ENCODE measurements at regions not wholly inside any gene's neighbourhood (a gene's known extent, or its start where the extent isn't known, plus 50 kb on each side); places are given as distances from the start of the nearest gene placed in this dataset.

DNA sequence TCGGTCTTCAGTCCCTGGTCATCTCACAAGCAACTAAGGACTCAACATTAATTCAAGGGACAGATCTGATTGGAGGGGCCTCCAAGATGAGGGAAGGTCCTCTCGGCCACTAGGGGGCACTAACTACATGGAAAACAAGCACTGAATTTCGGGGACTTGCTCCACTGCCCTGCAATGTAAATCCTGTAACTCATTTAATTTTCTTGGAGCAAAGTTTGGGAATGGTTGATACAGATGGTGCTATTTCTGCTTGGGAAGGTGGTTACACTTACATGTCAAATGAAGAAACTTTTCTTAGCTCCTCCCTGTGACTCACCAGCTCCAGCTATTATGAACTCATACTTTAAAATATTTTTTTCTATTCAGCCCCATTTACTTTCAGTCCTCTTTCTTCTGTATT, 97.4 kb upstream of the KCNJ15 start:
- H3K4me1 ChIP-seq = no peaks in the 10 kb centered on the region
- no peak overlapping the region for H3K27ac ChIP-seq
- 3 to 17% (median 12%) methylated on average over 3 of the region's 3 CpGs for WGBS, 5 donors
- TF ChIP-seq POLR2AphosphoS5 (IDR thresholded peaks at IDR 0.05) (no peak), POLR2A (IDR thresholded peaks at IDR 0.05) (no peak), EP300 (IDR thresholded peaks at IDR 0.05) (no peak)
- TF ChIP-seq, protein P1, sequence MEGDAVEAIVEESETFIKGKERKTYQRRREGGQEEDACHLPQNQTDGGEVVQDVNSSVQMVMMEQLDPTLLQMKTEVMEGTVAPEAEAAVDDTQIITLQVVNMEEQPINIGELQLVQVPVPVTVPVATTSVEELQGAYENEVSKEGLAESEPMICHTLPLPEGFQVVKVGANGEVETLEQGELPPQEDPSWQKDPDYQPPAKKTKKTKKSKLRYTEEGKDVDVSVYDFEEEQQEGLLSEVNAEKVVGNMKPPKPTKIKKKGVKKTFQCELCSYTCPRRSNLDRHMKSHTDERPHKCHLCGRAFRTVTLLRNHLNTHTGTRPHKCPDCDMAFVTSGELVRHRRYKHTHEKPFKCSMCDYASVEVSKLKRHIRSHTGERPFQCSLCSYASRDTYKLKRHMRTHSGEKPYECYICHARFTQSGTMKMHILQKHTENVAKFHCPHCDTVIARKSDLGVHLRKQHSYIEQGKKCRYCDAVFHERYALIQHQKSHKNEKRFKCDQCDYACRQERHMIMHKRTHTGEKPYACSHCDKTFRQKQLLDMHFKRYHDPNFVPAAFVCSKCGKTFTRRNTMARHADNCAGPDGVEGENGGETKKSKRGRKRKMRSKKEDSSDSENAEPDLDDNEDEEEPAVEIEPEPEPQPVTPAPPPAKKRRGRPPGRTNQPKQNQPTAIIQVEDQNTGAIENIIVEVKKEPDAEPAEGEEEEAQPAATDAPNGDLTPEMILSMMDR (IDR thresholded peaks at IDR 0.05) = peak in 5 of 7 experiments; percentile 55 to 86 (median 68)
- no peaks in the 10 kb centered on the region for H3K36me3 ChIP-seq
- H3K4me3 ChIP-seq = no peak overlapping the region
- peak; percentile 70 to 86 for DNase-seq
- no peaks in the 10 kb centered on the region for H3K9me3 ChIP-seq
- intact Hi-C loops (cut with DNase I; ENCODE audit: low total_unique reads) = no loop called here
- H3K27me3 ChIP-seq = no peaks in the 10 kb centered on the region

DNA sequence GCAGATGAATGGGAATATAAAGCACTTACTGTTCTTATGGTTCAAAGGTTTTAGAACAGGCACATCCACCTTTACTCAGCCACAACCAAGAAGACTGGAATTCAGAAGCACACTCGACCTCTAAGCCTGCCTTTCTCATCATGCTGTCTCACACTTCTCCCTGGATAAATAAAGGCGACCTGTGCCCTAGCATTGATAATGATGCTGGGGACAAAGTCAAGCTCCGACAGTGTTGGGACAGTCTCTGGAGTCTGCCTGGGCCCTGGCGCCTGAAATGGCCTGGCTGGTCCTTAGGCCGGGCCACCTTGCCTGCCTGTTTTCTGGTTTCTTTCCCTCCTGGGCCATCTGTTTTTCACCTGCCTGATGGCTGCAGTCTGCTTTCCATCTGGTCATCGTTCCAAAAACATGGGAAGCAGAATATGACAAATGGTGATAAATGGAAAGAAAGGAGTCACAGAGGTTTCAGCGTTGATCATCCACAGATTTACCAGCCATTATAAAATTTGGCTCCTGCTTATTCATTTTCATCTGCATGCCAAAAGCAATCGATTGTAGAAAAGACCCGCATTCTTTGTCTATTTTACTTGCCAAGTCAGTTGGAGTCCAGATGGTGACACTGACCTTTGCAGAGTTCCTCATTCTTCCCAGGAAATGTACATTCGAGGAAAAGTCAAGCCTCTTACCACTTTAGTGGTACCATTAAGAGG, 91.2 kb upstream of the KCNJ15 start:
- TF ChIP-seq POLR2AphosphoS5 (IDR thresholded peaks at IDR 0.05) = no peak
- TF ChIP-seq, protein P1 (IDR thresholded peaks at IDR 0.05) = no peak
- no peak for TF ChIP-seq EP300 (IDR thresholded peaks at IDR 0.05)
- TF ChIP-seq POLR2A (IDR thresholded peaks at IDR 0.05) = no peak
- no peak overlapping the region for H3K27ac ChIP-seq
- intact Hi-C loops (cut with DNase I; ENCODE audit: low total_unique reads) = no loop called here
- 43 to 68% (median 58%) methylated on average over 8 to 10 of the region's 10 CpGs for WGBS, 5 donors
- no peak overlapping the region for H3K4me3 ChIP-seq
- H3K27me3 ChIP-seq = no peaks in the 10 kb centered on the region
- H3K36me3 ChIP-seq = no peaks in the 10 kb centered on the region
- H3K4me1 ChIP-seq = peaks cover 3 to 16% (median 8%) of the 10 kb centered on the region in 4 donors
- H3K9me3 ChIP-seq = no peaks in the 10 kb centered on the region
- DNase-seq = peak in 1 of 2 donors; percentile 73

DNA sequence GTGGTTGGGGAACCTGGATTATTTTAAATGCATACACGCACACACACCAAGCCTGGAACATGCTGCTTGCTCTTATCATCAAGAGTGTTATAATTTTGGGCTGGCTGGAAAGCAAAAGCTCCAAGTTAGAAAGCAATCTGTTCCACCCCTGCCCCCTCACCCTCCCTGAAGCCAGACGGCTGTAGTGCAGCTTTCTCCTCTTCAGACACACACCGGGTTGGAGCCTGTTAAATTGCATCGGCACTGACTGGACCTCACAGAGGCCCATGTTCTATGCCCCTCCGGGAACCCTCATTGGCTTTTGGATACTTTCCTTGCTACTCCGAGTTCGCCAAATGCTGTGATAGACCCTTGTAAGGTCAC, 90.6 kb upstream of the KCNJ15 start:
- peaks cover 6 to 19% (median 13%) of the 10 kb centered on the region in 4 donors for H3K4me1 ChIP-seq
- TF ChIP-seq, protein P1 (IDR thresholded peaks at IDR 0.05) = no peak
- TF ChIP-seq POLR2A (IDR thresholded peaks at IDR 0.05) (no peak), POLR2AphosphoS5 (IDR thresholded peaks at IDR 0.05) (no peak), EP300 (IDR thresholded peaks at IDR 0.05) (no peak)
- H3K27ac ChIP-seq = no peak overlapping the region
- H3K4me3 ChIP-seq = no peak overlapping the region
- no peak for DNase-seq
- no peaks in the 10 kb centered on the region for H3K9me3 ChIP-seq
- intact Hi-C loops (cut with DNase I; ENCODE audit: low total_unique reads) = no loop called here
- WGBS, 5 donors = 57 to 64% (median 61%) methylated on average over 7 of the region's 7 CpGs
- no peaks in the 10 kb centered on the region for H3K36me3 ChIP-seq
- no peaks in the 10 kb centered on the region for H3K27me3 ChIP-seq

DNA sequence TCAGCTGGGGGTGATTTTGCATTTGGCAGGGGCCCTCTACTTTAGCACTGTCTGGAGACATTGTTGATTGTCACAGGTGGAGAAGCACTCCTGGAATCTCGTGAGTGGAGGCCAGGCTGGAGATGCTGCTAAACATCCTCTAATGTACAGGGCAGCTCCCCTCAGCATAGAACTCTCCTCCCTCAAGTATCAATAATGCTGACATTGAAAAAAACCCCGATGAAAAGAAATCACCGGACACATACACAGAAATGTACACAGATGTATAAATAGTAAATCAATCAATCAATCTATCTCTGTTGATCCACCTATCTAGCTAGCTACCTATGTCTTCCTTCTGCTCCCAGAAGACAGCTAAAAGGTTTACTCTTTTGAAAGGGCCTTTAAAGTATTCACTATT, 89.4 kb upstream of the KCNJ15 start:
- no peak for DNase-seq
- H3K9me3 ChIP-seq = no peaks in the 10 kb centered on the region
- H3K27me3 ChIP-seq = no peaks in the 10 kb centered on the region
- no peak overlapping the region for H3K4me3 ChIP-seq
- intact Hi-C loops (cut with DNase I; ENCODE audit: low total_unique reads) = no loop called here
- H3K36me3 ChIP-seq = no peaks in the 10 kb centered on the region
- H3K4me1 ChIP-seq = peaks cover 6 to 28% (median 17%) of the 10 kb centered on the region in 4 donors
- TF ChIP-seq, protein P1 (IDR thresholded peaks at IDR 0.05) = no peak
- TF ChIP-seq POLR2A (IDR thresholded peaks at IDR 0.05) (no peak), EP300 (IDR thresholded peaks at IDR 0.05) (no peak), POLR2AphosphoS5 (IDR thresholded peaks at IDR 0.05) (no peak)
- WGBS, 5 donors = 84 to 96% (median 90%) methylated on average over 3 of the region's 3 CpGs
- no peak overlapping the region for H3K27ac ChIP-seq

Measured in stomach (tissue), 8 donors.